Activated T-cell treated with anti-CD3 and anti-CD28 coated beads for 48 hours (primary cell): ENCODE measurements at regions not wholly inside any gene's neighbourhood (a gene's known extent, or its start where the extent isn't known, plus 50 kb on each side); places are given as distances from the start of the nearest gene placed in this dataset.
"Not testable (repeated sequence)": the region's sequence is repeated elsewhere in the genome, so short reads cannot be mapped to it uniquely, and the experiment has no call there.

ENCODE experiments used
- DNase-seq: peaks from one replicate; pipeline ENCODE4 v3.0.0-alpha.2; 2020; ENCODE audit warnings: low read depth

DNA sequence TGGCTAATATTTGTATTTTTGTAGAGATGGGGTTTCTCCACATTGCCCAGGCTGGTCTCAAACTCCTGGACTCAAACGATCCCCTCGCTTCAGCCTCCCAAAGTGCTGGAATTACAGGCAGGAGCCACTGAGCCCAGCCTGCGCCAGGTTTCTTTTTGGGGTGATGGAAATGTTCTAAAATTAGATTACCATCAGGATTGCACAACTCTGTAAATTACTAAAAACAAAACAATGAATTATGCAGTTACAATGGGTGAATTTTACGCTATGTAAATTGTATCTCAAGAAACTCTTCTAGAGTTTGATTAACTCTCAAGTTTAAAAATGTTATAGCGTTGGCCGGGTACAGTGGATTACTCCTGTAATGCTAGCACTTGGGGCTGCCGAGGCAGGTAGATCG, 118.9 kb upstream of the TBL1X start:
- DNase-seq: no peak

DNA sequence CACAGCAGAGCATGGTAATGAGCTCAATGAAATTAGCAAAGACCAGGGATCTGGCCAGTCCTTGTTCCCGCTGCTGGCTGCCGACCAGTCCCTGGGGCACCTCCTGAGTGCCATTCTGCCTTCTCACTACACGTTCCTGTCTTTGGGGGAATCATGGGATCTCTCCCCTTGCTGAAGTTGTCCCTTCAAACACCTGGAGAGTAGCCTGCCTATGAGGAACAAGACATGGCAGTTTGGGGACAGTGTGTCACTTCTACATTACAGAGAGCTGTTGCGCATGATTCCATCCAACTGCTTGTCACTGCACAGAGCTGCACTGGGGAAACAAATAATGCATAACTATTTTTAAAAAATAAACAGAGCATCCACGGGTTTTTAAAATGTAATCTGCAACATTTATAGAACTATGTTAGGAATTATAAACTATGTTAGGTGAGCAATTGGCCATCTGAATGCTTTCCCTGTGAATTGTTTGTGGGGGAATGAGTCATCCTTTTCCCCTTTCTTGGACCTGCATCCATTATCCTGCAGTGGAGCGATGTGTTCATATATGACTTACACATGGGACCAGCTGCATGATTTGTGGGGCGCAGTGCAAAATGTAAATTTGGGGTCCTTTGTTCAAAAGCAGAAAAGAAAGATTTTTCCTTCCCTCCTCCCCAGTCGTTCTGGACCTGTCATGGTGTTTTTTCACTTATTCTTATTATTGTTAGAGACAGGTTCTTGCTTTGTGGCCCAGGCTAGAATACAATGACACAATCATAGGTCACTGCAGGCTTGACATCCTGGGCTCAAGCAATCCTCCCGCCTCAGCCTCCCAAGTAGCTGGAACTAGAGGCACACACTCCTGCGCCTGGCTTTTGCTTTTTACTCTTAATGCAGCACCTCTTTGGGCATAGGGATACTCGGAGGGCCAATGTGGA, 115.0 kb upstream of the TBL1X start:
- no peak for DNase-seq

- DNase-seq: no peak
Observed at GRCh38 chrX:9351126-9351525, 113.7 kb upstream of the TBL1X start.

- no peak for DNase-seq
Observed at GRCh38 chrX:9352243-9352642, 112.6 kb upstream of the TBL1X start.

DNA sequence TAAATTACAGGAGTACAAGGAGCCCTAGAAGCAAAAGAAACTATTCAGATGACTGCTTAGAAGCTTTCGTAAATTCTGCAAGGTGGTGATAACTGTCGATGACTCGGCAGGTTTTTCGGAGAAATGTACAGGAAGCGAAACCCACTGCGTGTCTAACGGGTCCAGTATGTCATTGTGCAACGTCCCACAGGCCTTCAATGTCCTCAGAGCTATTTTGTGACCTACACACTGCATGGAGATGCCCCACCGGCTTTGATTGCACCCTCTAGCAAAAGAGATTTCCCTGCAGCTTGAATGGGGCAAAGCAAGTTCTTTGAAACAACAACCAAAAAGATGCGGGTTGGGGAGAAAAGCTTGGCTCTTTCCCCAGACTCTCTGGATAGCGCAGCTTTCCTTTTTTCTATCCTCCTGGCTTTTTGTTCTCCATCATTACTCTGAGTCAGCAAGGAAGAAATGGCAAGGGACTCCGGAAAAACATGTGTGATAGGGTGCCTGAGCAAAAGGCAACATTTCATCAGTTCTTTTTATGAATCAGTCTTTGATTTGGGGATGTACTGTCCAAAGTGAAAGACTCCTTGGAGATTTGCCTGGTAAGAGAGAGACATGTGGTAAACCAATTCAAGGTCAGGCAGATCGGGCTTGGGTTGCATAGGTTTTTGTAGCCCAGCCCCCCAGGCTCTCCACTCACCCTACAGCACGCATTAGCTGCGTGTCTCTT, 112.0 kb upstream of the TBL1X start:
- no peak for DNase-seq

GRCh38 chrX:9354918-9355317, 109.9 kb upstream of the TBL1X start:
- DNase-seq: no peak

- DNase-seq: no peak
Observed at GRCh38 chrX:9355739-9356138, 109.1 kb upstream of the TBL1X start.

- DNase-seq: no peak
Observed at GRCh38 chrX:9356846-9357245, 108.0 kb upstream of the TBL1X start.

DNA sequence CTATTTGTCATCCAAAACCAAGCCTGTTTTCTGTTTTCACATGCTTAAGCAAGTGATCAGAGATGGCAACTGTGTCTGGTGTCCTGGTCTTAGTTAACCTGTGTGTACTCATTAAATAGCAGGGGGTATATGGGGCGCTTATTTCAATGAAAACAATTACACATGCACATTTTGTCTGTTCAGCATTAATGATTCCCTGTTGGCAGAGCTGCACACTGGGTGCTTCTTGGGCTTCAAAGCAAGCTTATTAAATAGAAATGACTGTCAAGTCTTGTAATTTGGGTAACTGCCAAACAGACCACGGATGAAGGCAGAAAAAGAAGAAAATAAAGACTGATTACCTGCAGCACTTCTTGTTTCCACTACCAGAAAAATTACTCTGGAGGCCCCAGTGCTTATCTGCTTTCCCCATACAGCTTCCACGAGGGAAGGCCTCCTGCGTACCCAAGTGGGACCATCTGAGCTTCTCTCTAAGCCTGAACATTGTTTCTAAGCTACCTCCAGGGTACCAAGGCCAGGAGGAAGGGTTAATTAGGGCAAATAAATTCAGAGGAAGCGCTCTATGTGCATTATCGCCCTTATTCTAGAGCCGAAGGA, 107.2 kb upstream of the TBL1X start:
- DNase-seq: no peak

DNA sequence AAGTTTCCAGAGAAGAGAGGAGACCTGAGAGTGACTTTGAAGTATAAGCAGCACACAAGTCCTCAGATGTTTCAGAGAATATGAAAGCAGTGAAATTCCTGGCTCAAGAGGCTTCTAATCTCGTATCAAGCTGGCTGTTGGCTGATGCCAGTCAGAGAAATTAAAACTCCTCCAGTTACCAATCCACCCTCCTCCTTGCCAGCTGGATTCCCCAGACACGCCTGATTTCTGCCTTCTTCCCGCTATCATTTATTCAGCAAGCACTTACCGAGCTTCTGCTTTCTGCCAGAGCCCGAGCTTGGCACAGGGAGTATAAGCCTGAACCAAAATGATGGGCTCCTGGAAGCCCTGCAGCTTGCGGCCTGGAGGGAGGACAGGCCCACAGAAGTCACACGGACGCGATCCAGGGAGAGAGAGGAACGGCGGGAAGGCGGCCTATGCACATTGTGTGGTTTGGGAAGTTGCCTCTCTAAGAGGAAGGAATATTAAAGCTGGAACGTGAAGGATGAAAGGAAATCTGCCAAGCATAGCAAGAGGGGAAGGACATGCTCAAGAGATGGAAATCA, 102.4 kb upstream of the TBL1X start:
- no peak for DNase-seq

DNA sequence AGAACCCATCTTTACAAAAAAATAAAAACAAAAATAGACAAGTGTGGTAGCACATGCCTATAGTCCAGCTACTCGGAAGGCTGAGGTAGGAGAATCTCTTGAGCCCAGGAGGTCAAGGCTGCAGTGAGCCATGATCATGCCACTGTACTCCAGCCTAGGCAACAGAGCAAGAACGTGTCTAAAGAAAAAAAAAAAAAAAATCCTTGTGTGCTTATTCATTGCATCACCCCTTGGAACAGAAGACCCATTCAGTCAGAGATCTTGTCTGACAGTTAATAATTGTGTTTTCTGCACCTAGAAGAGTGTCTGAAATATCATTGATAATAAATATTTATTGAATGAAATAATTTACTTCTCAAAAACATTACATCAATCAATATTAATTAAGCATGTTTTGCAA, 97.4 kb upstream of the TBL1X start:
- no peak for DNase-seq

DNA sequence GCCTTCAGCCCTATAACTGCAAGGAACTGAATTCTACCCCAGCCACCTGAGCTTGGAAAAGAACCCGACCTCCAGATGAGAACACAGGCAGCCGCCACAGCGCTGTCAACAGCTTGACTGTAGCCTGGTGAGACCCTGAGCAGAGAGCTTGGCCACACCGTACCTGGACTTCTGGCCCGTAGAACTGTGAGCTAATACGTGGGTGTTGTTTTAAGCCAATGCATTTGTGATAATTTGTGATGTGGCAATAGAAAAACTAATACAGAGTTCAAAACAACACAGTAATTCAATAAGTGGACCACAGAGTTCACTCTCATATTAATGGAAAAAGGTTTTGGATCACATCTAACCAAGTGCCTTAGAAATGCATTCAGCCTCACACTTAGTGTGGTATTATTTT, 96.6 kb upstream of the TBL1X start:
- DNase-seq: no peak

- DNase-seq: no peak
Observed at GRCh38 chrX:9369802-9370291, 95.0 kb upstream of the TBL1X start.

DNA sequence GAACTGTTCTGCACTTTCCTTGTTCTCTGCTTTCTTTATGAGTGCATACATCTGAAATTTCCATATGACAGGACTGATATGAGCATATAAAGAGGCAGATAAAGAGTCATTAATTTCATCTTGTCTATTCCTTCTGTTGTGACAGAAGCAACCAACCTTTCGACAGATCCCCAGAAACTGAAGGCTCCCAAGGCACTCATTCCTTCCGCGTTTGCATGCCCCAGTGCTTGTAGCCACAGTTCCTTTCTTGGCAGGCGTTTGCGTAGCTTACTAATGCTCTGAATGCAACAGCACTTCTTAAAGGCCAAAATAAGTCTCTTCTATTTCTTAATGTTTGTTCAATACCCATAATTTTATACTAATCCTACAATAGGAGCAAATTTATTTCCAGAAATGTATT, 94.0 kb upstream of the TBL1X start:
- DNase-seq: no peak

GRCh38 chrX:9372866-9373265, 92.0 kb upstream of the TBL1X start:
- no peak for DNase-seq

DNA sequence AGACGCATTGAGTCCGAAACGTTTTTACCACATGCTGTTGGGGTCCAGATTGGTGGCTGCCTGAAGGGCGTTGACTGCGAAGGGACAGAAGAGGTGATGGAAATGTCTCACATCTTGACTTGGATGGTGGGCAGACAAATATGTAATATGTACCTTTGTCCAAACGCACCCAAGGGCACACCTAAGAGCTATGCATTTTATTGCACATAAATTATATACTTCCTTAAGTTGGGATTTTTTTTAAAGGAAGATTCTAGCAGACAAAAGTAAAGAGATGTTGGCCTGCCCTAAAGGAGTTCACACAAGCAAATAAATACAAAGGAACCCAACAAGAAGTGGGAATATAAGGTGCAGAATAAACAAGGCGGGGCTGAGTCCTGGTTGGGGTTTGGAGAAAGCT, 91.1 kb upstream of the TBL1X start:
- no peak for DNase-seq

DNA sequence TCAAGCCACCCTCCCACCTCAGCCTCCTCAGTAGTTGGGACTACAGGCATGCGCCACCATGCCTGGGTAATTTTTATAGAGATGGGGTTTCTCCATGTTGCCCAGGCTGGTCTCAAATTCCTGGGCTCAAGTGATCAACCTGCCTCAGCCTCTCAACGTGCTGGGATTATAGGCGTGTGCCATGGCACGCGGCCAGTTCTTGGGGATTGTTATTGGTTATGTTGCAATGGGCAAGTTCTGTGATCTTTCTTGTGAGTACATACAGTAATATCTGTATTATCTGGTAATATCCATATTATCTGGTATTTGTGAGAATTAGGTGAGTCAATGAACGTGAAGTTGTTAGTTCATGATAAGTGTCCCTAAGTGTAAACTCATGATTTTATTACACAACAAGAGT, 90.3 kb upstream of the TBL1X start:
- no peak for DNase-seq

- no peak for DNase-seq
Observed at GRCh38 chrX:9376111-9376510, 88.7 kb upstream of the TBL1X start.

DNA sequence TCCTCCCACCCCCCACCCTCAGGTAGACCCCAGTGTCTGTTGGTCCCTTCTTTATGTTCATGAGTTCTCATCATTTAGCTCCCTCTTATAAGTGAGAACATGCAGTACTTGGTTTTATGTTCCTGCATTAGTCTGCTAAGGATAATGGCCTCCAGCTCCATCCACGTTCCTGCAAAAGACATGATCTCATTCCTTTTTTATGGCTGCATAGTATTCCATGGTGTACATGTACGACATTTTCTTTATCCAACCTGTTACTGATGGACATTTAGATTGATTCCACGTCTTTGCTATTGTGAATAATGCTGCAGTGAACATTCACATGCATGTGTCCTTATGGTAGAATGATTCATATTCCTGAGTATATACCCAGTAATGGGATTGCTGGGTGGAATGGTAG, 87.6 kb upstream of the TBL1X start:
- DNase-seq: not testable (repeated sequence)

DNA sequence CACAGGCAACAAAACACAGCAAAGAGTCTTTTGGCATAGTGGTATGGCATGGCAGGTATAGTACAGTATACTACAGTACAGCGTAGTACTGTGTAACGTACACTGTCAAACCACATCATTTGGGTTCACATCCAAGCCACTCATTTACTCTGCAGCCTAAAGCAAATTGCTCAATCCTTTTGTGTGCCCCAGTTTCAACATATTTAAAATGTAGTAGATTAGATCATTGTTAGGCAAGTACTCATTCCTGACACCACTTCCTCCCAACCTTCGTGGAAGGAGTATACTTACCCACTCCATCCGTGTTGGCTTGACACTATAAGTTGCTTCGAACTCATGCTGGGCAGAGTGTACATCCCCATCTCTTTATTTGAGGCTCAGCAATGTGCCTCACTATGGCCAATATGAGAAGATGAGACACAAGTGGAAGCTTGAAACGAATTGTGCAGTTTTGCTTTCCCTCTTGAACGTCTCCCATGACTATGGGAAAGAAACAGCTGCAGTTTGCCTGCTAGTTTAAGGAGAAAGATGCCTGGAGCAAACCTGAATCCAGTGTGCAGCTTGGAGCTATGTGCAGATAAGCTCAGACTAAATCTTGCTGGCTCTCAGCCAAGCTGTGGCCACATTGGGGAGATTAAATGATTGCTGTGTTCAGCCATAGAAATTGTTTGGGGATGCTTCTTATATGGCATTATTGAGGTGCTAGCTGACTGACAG, 85.7 kb upstream of the TBL1X start:
- DNase-seq: no peak

GRCh38 chrX:9379697-9380551, 84.9 kb upstream of the TBL1X start:
- DNase-seq: no peak
